Tibial artery (tissue), 4 donors: ENCODE measurements at regions not wholly inside any gene's neighbourhood (a gene's known extent, or its start where the extent isn't known, plus 50 kb on each side); places are given as distances from the start of the nearest gene placed in this dataset.

Source experiments
- DNase-seq, 2 donors: peaks; one replicate each; pipeline ENCODE4 v3.0.0-alpha.2; 2019
- H3K27ac ChIP-seq, 2 donors: fragments of 200-600 bp; sonication (generic) in 1 of 2; 1 replicate in 1 of 2; 2 replicates in 1 of 2; pipeline ENCODE4 v1.5.1; 2018 to 2019; ENCODE audit warnings: mild to moderate bottlenecking in 1 of 2
- H3K27me3 ChIP-seq, 2 donors: fragments of 200-600 bp; sonication (generic) in 1 of 2; one replicate each; pipeline versions ENCODE4 v1.5.1 to v1.6.0; 2016 to 2019
- H3K36me3 ChIP-seq, 3 donors: fragments of 200-600 bp; sonication (generic) in 2 of 3; one replicate each; pipeline ENCODE4 v1.5.1; 2016 to 2019; ENCODE audit warnings: mild to moderate bottlenecking in 2 of 3
- H3K4me1 ChIP-seq, 4 donors: fragments of 200-600 bp; sonication (generic) in 2 of 4; 1 replicate in 3 of 4; 2 replicates in 1 of 4; pipeline ENCODE4 v1.5.1; 2016 to 2019
- H3K4me3 ChIP-seq, 2 donors: fragments of 200-600 bp; sonication (generic) in 1 of 2; 1 replicate in 1 of 2; 2 replicates in 1 of 2; pipeline ENCODE4 v1.5.1; 2018 to 2019; ENCODE audit warnings: mild to moderate bottlenecking in 2 of 2
- H3K9me3 ChIP-seq, 3 donors: fragments of 200-600 bp; sonication (generic) in 1 of 3; one replicate each; pipeline ENCODE4 v1.5.1; 2016 to 2019
- intact Hi-C: fragments of 100-400 bp; cut with DNase I; formaldehyde crosslinking; loops from one replicate; pipeline ENCODE4 v1.15.0; 2023; ENCODE audit warnings: low total_unique reads
- TF ChIP-seq, protein P1 (sequence below), 2 experiments: fragments of 200-600 bp in 1 of 2; fragments of 450-650 bp in 1 of 2; IDR thresholded peaks; one replicate each; pipeline ENCODE4 v1.5.1; 2017 to 2019; ENCODE audit warnings: antibody characterized with exemption in 2 of 2, mild to moderate bottlenecking in 1 of 2, moderate library complexity in 1 of 2

DNA sequence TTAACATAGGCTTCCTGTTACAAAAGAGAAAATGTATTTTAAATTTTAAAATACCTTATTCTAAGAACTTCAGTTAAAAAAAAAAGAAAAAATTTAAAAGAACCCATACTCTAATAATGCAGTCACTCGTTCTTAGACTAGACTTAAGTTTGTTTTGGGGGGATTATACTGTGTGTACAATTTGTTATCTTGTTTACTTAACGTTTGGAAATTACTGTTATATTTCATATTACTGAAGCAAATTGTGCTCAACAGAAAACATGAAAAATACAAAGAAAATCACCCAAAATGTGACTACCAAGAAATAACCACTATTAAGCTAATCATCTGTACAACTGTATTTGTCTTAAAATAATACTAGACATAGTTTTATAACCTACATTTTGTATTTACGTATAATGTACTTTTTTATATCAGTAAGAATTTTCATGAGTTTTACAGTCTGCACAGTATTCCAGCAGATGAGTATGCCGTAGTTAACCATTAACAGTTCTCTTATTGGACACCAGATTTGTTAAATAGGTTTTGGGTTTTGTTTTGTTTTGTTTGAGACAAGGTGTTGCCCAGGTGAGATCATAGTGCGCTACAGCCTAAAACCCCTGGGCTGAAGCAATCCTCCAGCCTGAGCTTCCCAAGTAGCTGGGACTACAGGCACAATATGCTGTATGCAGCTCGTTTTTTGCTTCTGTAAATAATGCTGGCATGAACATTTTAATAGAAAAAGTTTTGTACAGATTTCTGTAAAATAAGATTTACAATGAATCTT lies 88.8 kb upstream of the CHD2 start:
- peak overlapping the region; percentile 59 to 73 for H3K4me3 ChIP-seq
- DNase-seq, result no peak
- H3K27ac ChIP-seq, result peak overlapping the region; percentile 98 to 99
- H3K4me1 ChIP-seq, result peaks cover 0 to 56% (median 20%) of the 10 kb centered on the region in 4 donors
- no peaks in the 10 kb centered on the region for H3K27me3 ChIP-seq
- no peaks in the 10 kb centered on the region for H3K36me3 ChIP-seq
- TF ChIP-seq, protein P1, sequence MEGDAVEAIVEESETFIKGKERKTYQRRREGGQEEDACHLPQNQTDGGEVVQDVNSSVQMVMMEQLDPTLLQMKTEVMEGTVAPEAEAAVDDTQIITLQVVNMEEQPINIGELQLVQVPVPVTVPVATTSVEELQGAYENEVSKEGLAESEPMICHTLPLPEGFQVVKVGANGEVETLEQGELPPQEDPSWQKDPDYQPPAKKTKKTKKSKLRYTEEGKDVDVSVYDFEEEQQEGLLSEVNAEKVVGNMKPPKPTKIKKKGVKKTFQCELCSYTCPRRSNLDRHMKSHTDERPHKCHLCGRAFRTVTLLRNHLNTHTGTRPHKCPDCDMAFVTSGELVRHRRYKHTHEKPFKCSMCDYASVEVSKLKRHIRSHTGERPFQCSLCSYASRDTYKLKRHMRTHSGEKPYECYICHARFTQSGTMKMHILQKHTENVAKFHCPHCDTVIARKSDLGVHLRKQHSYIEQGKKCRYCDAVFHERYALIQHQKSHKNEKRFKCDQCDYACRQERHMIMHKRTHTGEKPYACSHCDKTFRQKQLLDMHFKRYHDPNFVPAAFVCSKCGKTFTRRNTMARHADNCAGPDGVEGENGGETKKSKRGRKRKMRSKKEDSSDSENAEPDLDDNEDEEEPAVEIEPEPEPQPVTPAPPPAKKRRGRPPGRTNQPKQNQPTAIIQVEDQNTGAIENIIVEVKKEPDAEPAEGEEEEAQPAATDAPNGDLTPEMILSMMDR (IDR thresholded peaks at IDR 0.05), result no peak
- H3K9me3 ChIP-seq, result no peaks in the 10 kb centered on the region
- intact Hi-C loops, result no loop called here

DNA sequence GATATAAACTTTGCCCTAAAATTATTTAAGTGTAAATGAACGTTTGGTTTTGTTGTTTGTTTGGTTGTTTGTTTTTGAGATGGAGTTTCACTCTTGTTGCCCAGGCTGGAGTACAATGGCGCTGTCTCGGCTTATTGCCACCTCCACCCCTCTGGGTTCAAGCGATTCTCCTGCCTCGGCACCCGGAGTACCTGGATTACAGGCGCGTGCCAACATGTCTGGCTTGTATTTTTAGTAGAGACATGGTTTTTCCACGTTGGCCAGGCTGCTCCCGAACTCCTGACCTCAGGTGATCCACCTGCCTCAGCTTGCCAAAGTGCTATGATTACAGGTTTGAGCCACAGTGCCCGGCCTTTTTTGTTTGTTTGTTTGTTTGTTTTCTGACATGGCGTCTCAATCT lies 87.9 kb upstream of the CHD2 start:
- intact Hi-C loops, result no loop called here

GRCh38 chr15:92813485-92813884 lies 86.6 kb upstream of the CHD2 start:
- Histone ChIP-seq H3K36me3 (no peaks in the 10 kb centered on the region), H3K4me1 (peaks cover 0 to 38% (median 9%) of the 10 kb centered on the region in 4 donors), H3K27me3 (no peaks in the 10 kb centered on the region), H3K27ac (no peak overlapping the region), H3K9me3 (no peaks in the 10 kb centered on the region), H3K4me3 (no peak overlapping the region)
- intact Hi-C loops, result no loop called here
- DNase-seq, result no peak
- TF ChIP-seq, protein P1 (IDR thresholded peaks at IDR 0.05), result no peak

More for the DNA sequence above, 87.9 kb upstream of the CHD2 start:
- TF ChIP-seq, protein P1 (IDR thresholded peaks at IDR 0.05), result no peak
- H3K4me1 ChIP-seq, result peaks cover 0 to 48% (median 20%) of the 10 kb centered on the region in 4 donors
- H3K4me3 ChIP-seq, result no peak overlapping the region
- DNase-seq, result no peak
- no peaks in the 10 kb centered on the region for H3K9me3 ChIP-seq
- no peaks in the 10 kb centered on the region for H3K36me3 ChIP-seq
- peak overlapping the region; percentile 98 to 99 for H3K27ac ChIP-seq
- no peaks in the 10 kb centered on the region for H3K27me3 ChIP-seq

DNA sequence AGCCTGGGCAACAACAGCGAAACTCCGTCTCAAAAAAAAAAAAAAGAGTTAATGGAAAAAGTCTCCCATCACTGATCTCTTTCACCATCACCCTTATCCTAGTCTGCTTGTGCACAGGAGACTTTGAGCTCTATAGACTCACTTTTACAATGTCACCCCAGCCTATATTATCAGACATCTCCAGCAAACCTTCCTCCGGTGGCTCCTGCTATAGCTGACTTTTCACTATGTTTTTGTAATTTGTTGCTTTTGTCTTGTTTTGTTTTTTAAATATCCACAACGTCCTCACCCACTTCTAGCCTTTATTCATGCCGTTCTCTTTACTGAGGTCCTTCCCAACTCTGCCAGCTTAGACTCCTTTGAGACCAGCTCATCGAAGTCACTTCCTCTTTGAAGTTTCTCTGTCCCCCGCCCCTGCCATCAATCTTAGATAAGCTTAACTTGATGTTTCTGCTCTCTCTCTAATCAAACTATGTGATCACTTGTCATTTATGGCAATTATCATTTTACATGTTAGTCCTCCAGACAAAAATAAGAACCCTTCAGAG lies 82.7 kb upstream of the CHD2 start:
- no peaks in the 10 kb centered on the region for H3K36me3 ChIP-seq
- H3K27me3 ChIP-seq, result no peaks in the 10 kb centered on the region
- intact Hi-C loops, result no loop called here
- no peak overlapping the region for H3K27ac ChIP-seq
- H3K9me3 ChIP-seq, result no peaks in the 10 kb centered on the region
- no peak overlapping the region for H3K4me3 ChIP-seq
- no peak for DNase-seq
- TF ChIP-seq, protein P1 (IDR thresholded peaks at IDR 0.05), result no peak
- H3K4me1 ChIP-seq, result peaks cover 0 to 24% (median 4%) of the 10 kb centered on the region in 4 donors

- Histone ChIP-seq H3K27me3 (no peaks in the 10 kb centered on the region), H3K36me3 (no peaks in the 10 kb centered on the region), H3K9me3 (no peaks in the 10 kb centered on the region), H3K4me3 (peak overlapping the region in 1 of 2 donors; percentile 46), H3K4me1 (peaks cover 0 to 22% (median 3%) of the 10 kb centered on the region in 4 donors), H3K27ac (peak overlapping the region in 1 of 2 donors; percentile 83)
- intact Hi-C loops, result no loop called here
- TF ChIP-seq, protein P1 (IDR thresholded peaks at IDR 0.05), result no peak
- no peak for DNase-seq
Observed at GRCh38 chr15:92818651-92819277, 81.4 kb upstream of the CHD2 start.
